ENCODE measurements at regions not wholly inside any gene's neighbourhood (a gene's known extent, or its start where the extent isn't known, plus 50 kb on each side); places are given as distances from the start of the nearest gene placed in this dataset.

DNA sequence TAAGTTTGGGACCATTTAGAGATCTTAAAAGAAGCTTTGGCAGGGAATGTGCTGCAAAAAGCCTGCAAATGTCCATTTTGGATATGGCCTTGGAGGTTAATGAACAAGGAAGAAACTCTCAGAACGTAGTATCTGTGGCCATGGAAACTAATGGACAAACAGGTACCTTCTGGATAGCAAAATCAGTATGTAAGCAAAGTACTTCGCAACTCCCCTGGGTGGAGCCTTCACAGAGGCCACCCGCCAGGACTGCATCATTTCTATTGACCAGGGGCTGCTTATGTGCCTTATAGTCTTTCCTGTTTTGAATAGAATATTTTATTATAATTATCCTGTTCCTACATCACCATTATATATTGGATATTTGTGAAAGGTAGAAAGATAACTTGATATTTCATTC lies 510.8 kb upstream of the SYNCRIP start:
- no peaks in the 10 kb centered on the region for H3K9me3 ChIP-seq (ENCODE audit: low read length)
- POLR2A ChIA-PET, result no interaction called here
- no peak overlapping the region for H2AFZ ChIP-seq (ENCODE audit: low read length)
- no peaks in the 10 kb centered on the region for H3K79me2 ChIP-seq (ENCODE audit: insufficient read depth, low read depth, low read length)
- H3K27ac ChIP-seq (ENCODE audit: low read depth, low read length, poor library complexity, severe bottlenecking), result no peak overlapping the region
- H3K4me2 ChIP-seq (ENCODE audit: low read length), result no peak overlapping the region
- intact Hi-C loops (cut with micrococcal nuclease; ENCODE audit: unreplicated experiment), result no loop called here
- H3K4me3 ChIP-seq (ENCODE audit: low read depth, low read length, poor library complexity, severe bottlenecking), result no peak overlapping the region
- H3K9me2 ChIP-seq (ENCODE audit: insufficient read depth, low read length), result no peaks in the 10 kb centered on the region
- no TSS peak for BruUV-seq (replicated peaks)
- H4K20me1 ChIP-seq (ENCODE audit: insufficient read depth, low read length), result no peaks in the 10 kb centered on the region
- no peak for TF ChIP-seq EZH2phosphoT487 (IDR thresholded peaks at IDR 0.05; ENCODE audit: borderline replicate concordance, low read depth, low read length)
- TF ChIP-seq, protein P1, sequence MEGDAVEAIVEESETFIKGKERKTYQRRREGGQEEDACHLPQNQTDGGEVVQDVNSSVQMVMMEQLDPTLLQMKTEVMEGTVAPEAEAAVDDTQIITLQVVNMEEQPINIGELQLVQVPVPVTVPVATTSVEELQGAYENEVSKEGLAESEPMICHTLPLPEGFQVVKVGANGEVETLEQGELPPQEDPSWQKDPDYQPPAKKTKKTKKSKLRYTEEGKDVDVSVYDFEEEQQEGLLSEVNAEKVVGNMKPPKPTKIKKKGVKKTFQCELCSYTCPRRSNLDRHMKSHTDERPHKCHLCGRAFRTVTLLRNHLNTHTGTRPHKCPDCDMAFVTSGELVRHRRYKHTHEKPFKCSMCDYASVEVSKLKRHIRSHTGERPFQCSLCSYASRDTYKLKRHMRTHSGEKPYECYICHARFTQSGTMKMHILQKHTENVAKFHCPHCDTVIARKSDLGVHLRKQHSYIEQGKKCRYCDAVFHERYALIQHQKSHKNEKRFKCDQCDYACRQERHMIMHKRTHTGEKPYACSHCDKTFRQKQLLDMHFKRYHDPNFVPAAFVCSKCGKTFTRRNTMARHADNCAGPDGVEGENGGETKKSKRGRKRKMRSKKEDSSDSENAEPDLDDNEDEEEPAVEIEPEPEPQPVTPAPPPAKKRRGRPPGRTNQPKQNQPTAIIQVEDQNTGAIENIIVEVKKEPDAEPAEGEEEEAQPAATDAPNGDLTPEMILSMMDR (conservative IDR thresholded peaks at IDR 0.05; ENCODE audit: low read length), result no peak
- CTCF ChIA-PET (ENCODE audit: unreplicated experiment), result no interaction called here
- no peaks in the 10 kb centered on the region for H3K4me1 ChIP-seq (ENCODE audit: insufficient read depth, low read length, poor library complexity, severe bottlenecking)
- H3K36me3 ChIP-seq (ENCODE audit: insufficient read depth, low read length), result no peaks in the 10 kb centered on the region
- DNase-seq (ENCODE audit: low spot score), result no peak

DNA sequence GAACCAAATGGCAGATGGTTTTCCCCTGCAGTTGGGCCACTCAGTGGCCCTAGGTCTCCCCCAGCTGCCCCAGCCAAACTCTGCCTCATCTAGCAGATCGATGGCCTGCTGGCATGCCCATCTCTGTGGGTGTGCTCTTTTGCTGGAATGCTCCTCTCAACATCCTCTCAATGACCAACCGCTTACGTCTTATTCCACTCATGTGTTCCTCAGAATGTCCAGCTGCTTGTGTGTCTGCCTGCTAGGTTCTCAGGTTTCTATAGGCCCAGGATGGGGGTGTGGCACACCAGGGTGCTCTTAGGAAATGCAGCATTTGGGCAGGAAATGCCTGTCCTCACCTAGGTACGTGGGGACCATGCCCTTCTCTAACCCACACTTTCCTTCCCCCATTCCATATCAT lies 509.9 kb upstream of the SYNCRIP start:
- Histone ChIP-seq H3K4me1 (ENCODE audit: insufficient read depth, low read length, poor library complexity, severe bottlenecking) (no peaks in the 10 kb centered on the region), H2AFZ (ENCODE audit: low read length) (no peak overlapping the region), H3K36me3 (ENCODE audit: insufficient read depth, low read length) (no peaks in the 10 kb centered on the region), H3K27ac (ENCODE audit: low read depth, low read length, poor library complexity, severe bottlenecking) (no peak overlapping the region), H4K20me1 (ENCODE audit: insufficient read depth, low read length) (no peaks in the 10 kb centered on the region), H3K79me2 (ENCODE audit: insufficient read depth, low read depth, low read length) (no peaks in the 10 kb centered on the region), H3K4me2 (ENCODE audit: low read length) (no peak overlapping the region), H3K9me2 (ENCODE audit: insufficient read depth, low read length) (no peaks in the 10 kb centered on the region), H3K4me3 (ENCODE audit: low read depth, low read length, poor library complexity, severe bottlenecking) (no peak overlapping the region), H3K9me3 (ENCODE audit: low read length) (no peaks in the 10 kb centered on the region)
- ChIA-PET CTCF (ENCODE audit: unreplicated experiment) (no interaction called here), POLR2A (no interaction called here)
- no peak for TF ChIP-seq EZH2phosphoT487 (IDR thresholded peaks at IDR 0.05; ENCODE audit: borderline replicate concordance, low read depth, low read length)
- TF ChIP-seq, protein P1 (conservative IDR thresholded peaks at IDR 0.05; ENCODE audit: low read length), result no peak
- no peak for DNase-seq (ENCODE audit: low spot score)
- intact Hi-C loops (cut with micrococcal nuclease; ENCODE audit: unreplicated experiment), result no loop called here
- BruUV-seq (replicated peaks), result no TSS peak

DNA sequence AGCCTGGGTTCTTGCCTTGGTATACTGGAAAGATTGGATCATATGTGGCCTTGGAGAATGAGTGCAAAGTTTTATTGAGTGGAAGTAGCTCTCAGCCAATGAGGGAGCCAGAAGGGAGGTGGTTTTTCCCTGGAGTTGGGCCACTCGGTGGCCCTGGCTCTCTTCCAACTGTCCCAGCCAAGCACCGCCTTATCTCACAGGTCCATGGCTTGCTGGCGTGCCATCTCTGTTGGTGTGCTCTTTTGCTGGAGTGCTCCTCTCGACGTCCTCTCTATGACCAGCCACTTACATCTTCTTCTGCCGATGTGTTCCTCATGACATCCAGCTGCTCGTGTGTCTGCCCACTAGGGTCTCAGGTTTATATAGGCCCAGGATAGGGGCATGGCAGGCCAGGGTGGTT lies 505.9 kb upstream of the SYNCRIP start:
- intact Hi-C loops (cut with micrococcal nuclease; ENCODE audit: unreplicated experiment), result no loop called here
- Histone ChIP-seq H3K4me2 (ENCODE audit: low read length) (no peak overlapping the region), H3K9me3 (ENCODE audit: low read length) (no peaks in the 10 kb centered on the region), H3K79me2 (ENCODE audit: insufficient read depth, low read depth, low read length) (no peaks in the 10 kb centered on the region), H3K4me1 (ENCODE audit: insufficient read depth, low read length, poor library complexity, severe bottlenecking) (no peaks in the 10 kb centered on the region), H4K20me1 (ENCODE audit: insufficient read depth, low read length) (no peaks in the 10 kb centered on the region), H2AFZ (ENCODE audit: low read length) (no peak overlapping the region), H3K36me3 (ENCODE audit: insufficient read depth, low read length) (no peaks in the 10 kb centered on the region), H3K27ac (ENCODE audit: low read depth, low read length, poor library complexity, severe bottlenecking) (no peak overlapping the region), H3K9me2 (ENCODE audit: insufficient read depth, low read length) (no peaks in the 10 kb centered on the region), H3K4me3 (ENCODE audit: low read depth, low read length, poor library complexity, severe bottlenecking) (no peak overlapping the region)
- DNase-seq (ENCODE audit: low spot score), result no peak
- ChIA-PET POLR2A (no interaction called here), CTCF (ENCODE audit: unreplicated experiment) (no interaction called here)
- BruUV-seq (replicated peaks), result no TSS peak
- TF ChIP-seq EZH2phosphoT487 (IDR thresholded peaks at IDR 0.05; ENCODE audit: borderline replicate concordance, low read depth, low read length), result no peak
- TF ChIP-seq, protein P1 (conservative IDR thresholded peaks at IDR 0.05; ENCODE audit: low read length), result no peak

All from OCI-LY7 (cell line).